Activated naive CD8-positive, alpha-beta T cell treated with anti-CD3 and anti-CD28 coated beads, Interleukin-2, amount 50 U/mL, for 24 hours (primary cell): ENCODE measurements at regions not wholly inside any gene's neighbourhood (a gene's known extent, or its start where the extent isn't known, plus 50 kb on each side); places are given as distances from the start of the nearest gene placed in this dataset.

Source experiments
- ATAC-seq: fragments of 150-1000 bp; cut with Tn5 transposase; one replicate; pipeline ENCODE4 v1.10.0; 2021
- DNase-seq: peaks from one replicate; pipeline ENCODE4 v3.0.0; 2021
- H3K27ac Mint-ChIP-seq: one replicate; pipeline ENCODE4 v1.8.0; 2021; ENCODE audit warnings: mild to moderate bottlenecking, mixed read lengths
- H3K27me3 Mint-ChIP-seq: one replicate; pipeline ENCODE4 v1.8.0; 2021; ENCODE audit warnings: mixed read lengths
- H3K36me3 Mint-ChIP-seq: one replicate; pipeline ENCODE4 v1.8.0; 2021; ENCODE audit warnings: low read depth, mixed read lengths
- H3K4me1 Mint-ChIP-seq: one replicate; pipeline ENCODE4 v1.8.0; 2021; ENCODE audit warnings: mixed read lengths
- H3K4me3 Mint-ChIP-seq: one replicate; pipeline ENCODE4 v1.8.0; 2021; ENCODE audit warnings: mild to moderate bottlenecking, moderate library complexity, mixed read lengths
- H3K9me3 Mint-ChIP-seq: one replicate; pipeline ENCODE4 v1.8.0; 2021; ENCODE audit warnings: mixed read lengths

DNA sequence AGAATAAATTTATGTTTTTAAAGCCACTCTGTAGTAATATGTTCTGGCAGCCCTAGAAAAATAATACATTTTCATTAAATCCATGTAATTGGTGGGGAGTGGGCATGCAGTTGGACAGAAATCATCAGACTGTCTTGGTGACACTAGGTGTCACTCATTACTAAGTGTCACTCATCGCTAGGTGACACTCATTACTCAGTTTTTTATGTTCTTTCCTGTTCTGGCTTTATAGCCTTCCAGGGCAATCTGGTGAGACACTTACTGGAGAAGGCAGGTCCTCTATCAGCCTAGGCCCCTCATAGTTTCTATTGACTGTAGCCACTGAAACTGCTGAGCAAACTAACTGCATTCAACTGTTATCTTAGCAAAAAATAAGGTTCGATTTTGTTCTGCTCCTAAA, 542.1 kb downstream of the SLITRK1 start:
- no peaks in the 10 kb centered on the region for H3K36me3 Mint-ChIP-seq
- H3K4me1 Mint-ChIP-seq = no peaks in the 10 kb centered on the region
- H3K27me3 Mint-ChIP-seq = no peaks in the 10 kb centered on the region
- H3K9me3 Mint-ChIP-seq = peaks cover 13% of the 10 kb centered on the region
- no peak overlapping the region for H3K27ac Mint-ChIP-seq
- DNase-seq (no peak), ATAC-seq (no peak)
- H3K4me3 Mint-ChIP-seq = no peak overlapping the region

DNA sequence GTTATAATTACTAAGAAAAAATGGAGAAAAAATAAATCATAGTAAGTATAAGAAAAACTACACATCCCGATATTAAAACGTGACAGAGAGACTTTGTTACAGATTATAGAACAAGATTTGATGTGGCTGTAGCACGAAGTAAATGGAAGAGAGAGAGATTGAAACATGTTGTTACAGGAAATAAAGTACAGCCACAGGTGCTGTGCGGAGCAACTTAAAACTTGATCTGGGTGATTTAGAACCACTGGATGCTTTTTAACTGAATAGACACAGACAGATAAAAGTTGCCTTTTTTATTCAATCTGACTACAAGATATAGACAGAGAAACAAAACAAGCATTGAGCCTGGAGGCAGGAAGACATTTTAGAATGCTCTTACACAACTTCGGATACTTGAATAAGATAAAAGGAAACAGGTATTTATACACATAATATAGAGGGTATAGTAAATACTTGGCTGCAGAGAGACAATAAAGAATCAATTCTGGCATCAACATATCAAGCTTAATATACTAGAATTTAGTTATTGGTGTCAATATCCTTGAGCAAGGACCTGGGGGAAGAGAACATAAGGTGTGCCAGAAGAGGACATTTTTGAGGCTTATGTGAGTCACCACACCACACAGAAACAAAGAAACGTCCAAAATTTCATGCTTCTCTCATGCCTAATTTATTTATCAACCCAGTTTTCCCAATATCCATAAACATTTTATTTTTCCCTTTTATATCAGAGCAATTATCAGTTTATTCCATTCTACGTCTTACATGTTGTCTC, 548.5 kb downstream of the SLITRK1 start:
- DNase-seq = no peak
- no peak for ATAC-seq
- H3K36me3 Mint-ChIP-seq = no peaks in the 10 kb centered on the region
- peaks cover 14% of the 10 kb centered on the region for H3K9me3 Mint-ChIP-seq
- no peak overlapping the region for H3K4me3 Mint-ChIP-seq
- H3K27ac Mint-ChIP-seq = no peak overlapping the region
- no peaks in the 10 kb centered on the region for H3K4me1 Mint-ChIP-seq
- H3K27me3 Mint-ChIP-seq = no peaks in the 10 kb centered on the region

DNA sequence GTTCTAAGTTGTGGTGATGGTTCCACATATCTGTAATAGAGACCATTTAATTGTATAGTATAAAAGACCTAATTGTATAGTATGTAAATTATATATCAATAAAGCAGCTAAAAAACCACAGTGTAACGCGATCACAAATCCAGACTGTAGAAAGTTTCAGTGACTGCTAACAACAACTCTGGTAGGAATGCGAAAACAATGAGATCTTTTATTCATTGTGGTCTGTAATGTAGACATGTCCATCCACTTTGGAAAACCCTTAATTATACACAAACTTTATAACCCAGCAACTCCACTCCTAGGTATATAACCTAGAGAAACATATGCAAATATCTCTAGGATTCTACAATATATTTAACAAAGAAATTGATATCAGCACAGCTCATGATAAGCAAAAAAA, 549.5 kb downstream of the SLITRK1 start:
- no peaks in the 10 kb centered on the region for H3K27me3 Mint-ChIP-seq
- H3K4me3 Mint-ChIP-seq = no peak overlapping the region
- no peak overlapping the region for H3K27ac Mint-ChIP-seq
- DNase-seq (no peak), ATAC-seq (no peak)
- no peaks in the 10 kb centered on the region for H3K4me1 Mint-ChIP-seq
- peaks cover 14% of the 10 kb centered on the region for H3K9me3 Mint-ChIP-seq
- H3K36me3 Mint-ChIP-seq = no peaks in the 10 kb centered on the region

DNA sequence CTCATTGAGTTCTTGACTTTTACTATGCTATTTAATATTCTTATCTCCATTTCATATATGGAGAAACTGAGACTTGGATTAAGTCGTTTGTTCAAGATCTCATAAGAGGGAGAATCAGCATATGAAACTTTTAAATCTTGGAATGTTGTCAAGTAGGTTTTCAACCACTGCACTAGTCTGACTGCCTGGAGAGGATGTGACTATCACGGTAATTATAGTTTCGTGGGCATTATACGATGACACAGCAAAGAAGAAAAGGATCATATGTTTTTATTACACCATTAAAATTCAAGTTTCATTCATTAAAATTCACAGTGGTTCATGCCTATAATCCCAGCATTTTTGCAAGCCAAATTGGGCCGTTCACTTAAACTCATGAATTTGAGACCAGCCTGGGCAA, 555.2 kb downstream of the SLITRK1 start:
- Mint-ChIP-seq H3K9me3 (peaks cover 12% of the 10 kb centered on the region), H3K4me1 (no peaks in the 10 kb centered on the region), H3K4me3 (no peak overlapping the region), H3K36me3 (no peaks in the 10 kb centered on the region), H3K27ac (no peak overlapping the region), H3K27me3 (no peaks in the 10 kb centered on the region)
- ATAC-seq = no peak
- no peak for DNase-seq

DNA sequence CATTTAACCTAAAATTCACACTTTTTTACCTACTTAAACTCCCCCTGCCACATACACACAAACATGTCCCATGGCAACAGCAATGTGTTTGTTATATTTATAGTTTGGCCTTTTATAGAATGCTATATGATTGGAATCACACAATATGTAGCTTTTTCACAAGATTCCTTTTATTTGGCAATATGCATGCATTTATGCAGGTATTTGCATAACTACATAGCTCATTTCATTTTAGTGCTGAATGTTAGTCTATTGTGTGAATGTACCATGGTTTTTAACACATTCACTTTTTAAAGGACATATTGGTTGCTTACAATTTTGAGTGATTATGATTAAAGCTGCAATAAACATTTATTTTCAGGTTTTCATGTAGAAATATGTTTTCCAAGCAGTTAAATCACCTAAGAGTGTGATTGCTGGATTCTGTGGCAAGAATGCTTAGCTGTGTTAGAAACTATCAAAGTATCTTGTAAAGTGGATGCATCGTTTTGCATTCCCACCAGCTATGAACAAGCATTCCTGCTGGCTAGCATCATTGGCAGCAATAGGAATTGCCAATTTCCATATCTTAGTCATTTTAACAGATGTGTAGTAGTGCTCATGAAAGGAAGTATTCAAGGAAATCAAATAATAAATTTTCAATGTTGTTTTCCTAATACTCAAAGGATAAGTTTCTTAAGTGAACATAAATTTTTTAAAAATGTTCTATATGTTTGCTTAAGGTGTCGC, 557.0 kb downstream of the SLITRK1 start:
- Mint-ChIP-seq H3K4me3 (no peak overlapping the region), H3K27ac (no peak overlapping the region), H3K36me3 (no peaks in the 10 kb centered on the region), H3K4me1 (no peaks in the 10 kb centered on the region), H3K27me3 (no peaks in the 10 kb centered on the region), H3K9me3 (peaks cover 7% of the 10 kb centered on the region)
- ATAC-seq = no peak
- DNase-seq = no peak

DNA sequence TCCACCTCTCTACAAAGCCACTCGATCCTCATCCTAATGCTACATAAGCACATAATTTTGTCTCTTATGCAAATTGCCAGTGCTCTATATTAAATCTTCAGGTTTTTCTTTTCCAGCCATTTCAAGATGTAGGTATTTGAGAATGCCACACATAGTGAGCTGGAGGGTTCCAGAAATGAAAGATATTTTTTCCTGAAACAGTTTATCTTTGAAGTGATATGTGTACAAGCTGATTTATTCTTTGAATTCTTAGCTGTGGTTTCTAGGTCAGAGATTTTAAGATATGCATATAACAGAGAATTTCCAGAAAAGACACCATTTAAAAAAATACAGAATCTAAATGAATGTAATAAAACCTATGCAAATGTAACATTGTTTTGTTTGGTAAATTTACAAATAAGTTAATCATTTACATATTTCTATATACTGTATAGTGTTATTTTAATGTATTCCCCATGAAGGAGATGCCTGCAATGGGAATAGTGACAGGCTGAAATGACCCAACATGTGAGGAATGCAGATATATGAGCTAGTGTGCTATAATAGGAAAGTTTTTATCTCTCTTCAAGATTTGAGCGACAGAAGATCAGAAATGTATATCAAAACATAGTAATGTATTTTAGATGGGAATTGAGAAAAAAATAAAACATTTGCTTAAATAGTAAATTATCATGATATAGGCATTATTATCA, 570.2 kb downstream of the SLITRK1 start:
- Mint-ChIP-seq H3K4me1 (no peaks in the 10 kb centered on the region), H3K4me3 (no peak overlapping the region), H3K36me3 (no peaks in the 10 kb centered on the region), H3K27ac (no peak overlapping the region), H3K9me3 (no peaks in the 10 kb centered on the region), H3K27me3 (no peaks in the 10 kb centered on the region)
- DNase-seq = no peak
- ATAC-seq = no peak

DNA sequence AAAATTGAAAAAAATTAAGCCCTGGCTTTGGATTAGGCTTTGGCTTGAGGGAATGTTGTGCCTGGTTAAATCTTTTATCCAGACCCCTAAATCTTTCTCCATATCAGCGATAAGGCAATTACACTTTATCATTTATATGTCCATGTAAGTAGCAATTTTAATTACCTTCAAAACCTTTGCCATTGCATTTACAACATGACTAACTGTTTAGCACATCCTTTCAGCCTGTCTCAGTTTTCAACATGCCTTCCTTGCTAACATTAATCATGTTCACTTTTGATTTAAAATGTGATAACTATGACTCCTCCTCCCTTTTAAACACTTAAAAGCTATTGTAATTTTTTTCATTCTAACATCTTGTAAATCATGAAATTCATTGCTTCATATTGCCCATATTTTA, 583.7 kb downstream of the SLITRK1 start:
- no peak overlapping the region for H3K27ac Mint-ChIP-seq
- DNase-seq (no peak), ATAC-seq (no peak)
- H3K4me3 Mint-ChIP-seq = no peak overlapping the region
- H3K27me3 Mint-ChIP-seq = no peaks in the 10 kb centered on the region
- H3K4me1 Mint-ChIP-seq = no peaks in the 10 kb centered on the region
- no peaks in the 10 kb centered on the region for H3K36me3 Mint-ChIP-seq
- H3K9me3 Mint-ChIP-seq = peaks cover 28% of the 10 kb centered on the region

DNA sequence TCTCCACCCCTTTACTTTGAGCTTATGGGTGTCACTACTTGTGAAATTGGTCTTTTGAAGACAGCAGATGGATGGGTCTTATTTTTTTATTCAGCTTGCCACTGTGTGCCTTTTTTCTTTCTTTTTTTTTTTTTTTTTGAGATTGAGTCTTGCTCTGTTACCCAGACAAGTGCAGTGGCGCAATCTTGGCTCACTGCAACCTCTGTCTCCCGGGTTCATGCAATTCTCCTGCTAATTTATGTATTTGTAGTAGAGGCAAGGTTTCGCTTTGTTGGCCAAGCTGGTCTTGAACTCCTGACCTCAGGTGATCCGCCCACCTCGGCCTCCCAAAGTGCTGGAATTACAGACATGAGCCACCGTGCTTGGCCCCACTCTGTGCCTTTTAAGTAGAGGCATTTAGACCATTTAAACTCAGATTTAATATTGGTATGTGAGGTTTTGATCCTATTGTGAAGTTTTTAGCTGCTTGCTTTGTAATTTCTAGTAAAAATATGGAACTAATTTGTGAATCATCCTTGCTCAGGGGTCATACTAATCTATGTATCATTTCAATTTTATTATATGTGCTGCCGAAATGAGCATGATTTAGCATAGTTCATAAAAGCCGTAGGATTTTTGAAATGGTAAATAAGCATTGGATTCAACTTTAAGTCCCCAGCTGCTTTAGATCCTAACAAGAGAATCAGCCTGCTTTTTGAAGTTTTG, 584.5 kb downstream of the SLITRK1 start:
- Mint-ChIP-seq H3K4me1 (no peaks in the 10 kb centered on the region), H3K9me3 (peaks cover 34% of the 10 kb centered on the region), H3K27ac (no peak overlapping the region)

DNA sequence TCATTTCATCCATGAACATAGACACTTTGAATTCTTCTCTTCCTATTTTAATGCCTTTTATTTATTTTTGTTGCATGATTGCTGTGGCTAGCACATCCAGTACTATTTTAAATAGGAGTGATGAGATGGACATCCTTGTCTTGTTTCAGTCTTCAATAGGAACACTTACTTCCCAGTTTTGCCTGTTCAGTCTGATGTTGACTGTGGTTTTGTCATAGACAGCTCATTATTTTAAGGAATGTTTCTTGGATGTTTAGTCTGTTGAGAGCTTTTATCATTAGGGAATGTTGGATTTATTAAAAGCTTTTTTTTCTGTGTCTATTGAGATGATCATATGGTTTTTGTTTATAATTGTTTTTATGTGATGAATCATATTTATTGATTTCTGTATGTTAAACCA, 586.6 kb downstream of the SLITRK1 start:
- H3K27ac Mint-ChIP-seq = no peak overlapping the region
- no peaks in the 10 kb centered on the region for H3K4me1 Mint-ChIP-seq
- DNase-seq (no peak), ATAC-seq (no peak)
- no peak overlapping the region for H3K4me3 Mint-ChIP-seq
- H3K27me3 Mint-ChIP-seq = no peaks in the 10 kb centered on the region
- H3K9me3 Mint-ChIP-seq = peaks cover 31% of the 10 kb centered on the region
- no peaks in the 10 kb centered on the region for H3K36me3 Mint-ChIP-seq

More for the DNA sequence above, 584.5 kb downstream of the SLITRK1 start:
- no peaks in the 10 kb centered on the region for H3K36me3 Mint-ChIP-seq
- ATAC-seq (no peak), DNase-seq (no peak)
- H3K27me3 Mint-ChIP-seq = no peaks in the 10 kb centered on the region
- no peak overlapping the region for H3K4me3 Mint-ChIP-seq

DNA sequence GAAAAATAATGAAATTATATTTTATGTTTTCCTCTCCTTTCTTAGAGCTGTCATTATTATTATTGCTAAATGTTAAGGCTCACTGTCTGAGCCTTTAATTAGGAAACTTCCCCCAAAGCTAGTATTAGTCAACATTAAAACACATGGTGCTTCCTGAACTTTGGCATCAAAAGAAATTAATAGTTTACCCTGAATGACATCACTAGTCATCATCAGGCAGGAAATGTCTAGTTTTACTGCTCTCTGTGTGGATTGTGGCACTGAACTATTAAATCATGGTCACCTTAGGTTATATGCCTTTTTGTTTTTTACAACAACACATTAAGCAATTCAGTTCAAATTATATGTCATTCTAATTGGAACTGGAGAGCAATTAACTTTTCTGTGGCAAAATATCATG, 595.5 kb downstream of the SLITRK1 start:
- Mint-ChIP-seq H3K9me3 (peaks cover 6% of the 10 kb centered on the region), H3K27me3 (no peaks in the 10 kb centered on the region), H3K36me3 (no peaks in the 10 kb centered on the region), H3K27ac (no peak overlapping the region), H3K4me1 (no peaks in the 10 kb centered on the region), H3K4me3 (no peak overlapping the region)
- ATAC-seq (no peak), DNase-seq (no peak)

DNA sequence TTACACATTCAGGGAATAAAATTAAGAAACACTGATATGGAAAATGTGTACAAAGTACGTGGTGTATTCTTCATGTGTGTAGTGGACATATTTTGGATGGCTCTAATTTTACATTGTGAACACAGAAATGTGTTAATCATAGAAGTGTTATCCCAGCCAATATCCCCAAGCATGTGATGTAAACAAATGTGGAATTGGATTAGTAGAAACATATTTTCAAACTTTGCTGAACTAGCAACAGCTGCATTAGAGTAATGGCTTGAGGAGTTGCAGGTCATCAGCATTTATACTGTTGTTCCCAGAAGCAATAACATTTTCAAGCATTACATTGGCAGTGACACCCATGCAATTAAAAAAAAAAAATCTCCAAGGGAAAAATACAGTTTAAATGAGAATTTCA, 600.6 kb downstream of the SLITRK1 start:
- ATAC-seq = no peak
- Mint-ChIP-seq H3K27ac (no peak overlapping the region), H3K4me1 (no peaks in the 10 kb centered on the region), H3K9me3 (no peaks in the 10 kb centered on the region), H3K4me3 (no peak overlapping the region), H3K27me3 (no peaks in the 10 kb centered on the region), H3K36me3 (no peaks in the 10 kb centered on the region)
- no peak for DNase-seq

DNA sequence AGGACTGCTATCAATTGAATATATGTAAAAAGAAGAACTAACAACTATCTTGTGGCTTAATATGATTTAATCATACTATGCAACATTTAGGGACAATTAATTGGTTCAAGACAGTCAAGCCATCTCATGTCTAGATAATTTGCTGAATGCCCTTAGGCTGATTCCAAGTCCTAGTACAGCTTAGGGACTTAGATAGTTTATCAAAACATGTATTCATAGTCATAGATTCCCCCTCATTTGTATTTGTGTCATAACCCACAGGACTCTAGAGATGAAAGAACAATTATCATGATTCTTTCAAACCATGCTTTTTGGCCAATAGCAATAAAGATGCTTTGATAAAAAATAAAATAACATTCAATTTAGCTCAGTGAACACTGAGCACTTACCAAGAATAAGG, 607.6 kb downstream of the SLITRK1 start:
- H3K9me3 Mint-ChIP-seq = no peaks in the 10 kb centered on the region
- H3K4me1 Mint-ChIP-seq = no peaks in the 10 kb centered on the region
- H3K27me3 Mint-ChIP-seq = no peaks in the 10 kb centered on the region
- H3K4me3 Mint-ChIP-seq = no peak overlapping the region
- DNase-seq (no peak), ATAC-seq (no peak)
- no peaks in the 10 kb centered on the region for H3K36me3 Mint-ChIP-seq
- H3K27ac Mint-ChIP-seq = no peak overlapping the region

DNA sequence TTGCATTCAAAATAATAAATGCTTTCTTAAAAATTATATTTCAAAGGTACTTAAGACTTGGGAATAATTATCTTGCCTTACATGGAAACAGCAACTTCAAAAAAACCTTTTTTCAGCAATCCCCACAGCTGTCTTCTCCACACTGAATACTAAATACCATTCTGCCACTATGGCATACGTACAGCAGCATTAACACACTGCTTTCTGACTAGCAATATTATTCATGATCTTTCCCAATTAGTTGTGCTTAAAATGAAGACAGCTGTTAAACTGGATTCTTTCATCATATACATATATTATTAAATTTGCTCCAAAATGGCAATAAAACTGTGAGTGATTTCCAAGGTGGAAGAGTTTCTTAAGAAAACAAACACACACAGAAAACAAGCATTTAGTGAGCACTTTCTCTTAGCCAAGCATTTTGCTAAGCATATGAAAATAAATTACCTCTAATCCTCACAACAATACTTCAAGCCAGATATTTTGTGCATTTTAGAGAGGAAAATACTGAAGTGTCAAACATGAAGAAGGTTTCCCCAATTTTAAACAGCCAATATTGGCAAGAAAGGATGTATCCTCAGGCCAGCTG, 609.5 kb downstream of the SLITRK1 start:
- H3K27ac Mint-ChIP-seq = no peak overlapping the region
- ATAC-seq (no peak), DNase-seq (no peak)
- no peak overlapping the region for H3K4me3 Mint-ChIP-seq
- no peaks in the 10 kb centered on the region for H3K9me3 Mint-ChIP-seq
- H3K4me1 Mint-ChIP-seq = no peaks in the 10 kb centered on the region
- no peaks in the 10 kb centered on the region for H3K36me3 Mint-ChIP-seq
- no peaks in the 10 kb centered on the region for H3K27me3 Mint-ChIP-seq

DNA sequence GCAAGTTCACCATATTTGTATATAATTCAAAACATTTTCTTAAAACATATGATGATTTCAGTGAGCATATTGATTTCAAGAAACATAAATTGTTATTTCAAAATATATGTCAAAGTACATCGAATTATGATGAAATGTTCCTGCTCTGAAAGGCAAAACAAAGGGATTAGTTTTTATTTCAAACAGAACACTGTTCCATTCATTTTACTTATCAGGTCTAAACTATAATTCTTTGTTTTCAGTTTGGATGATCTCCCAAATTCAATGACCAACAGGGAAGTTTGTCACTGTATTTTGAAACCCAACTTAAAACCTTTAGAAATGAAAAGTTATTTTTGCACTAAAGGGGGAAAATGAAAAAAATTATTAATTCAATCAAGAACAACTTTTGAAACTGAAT, 610.2 kb downstream of the SLITRK1 start:
- no peaks in the 10 kb centered on the region for H3K4me1 Mint-ChIP-seq
- H3K36me3 Mint-ChIP-seq = no peaks in the 10 kb centered on the region
- DNase-seq (no peak), ATAC-seq (no peak)
- H3K27me3 Mint-ChIP-seq = no peaks in the 10 kb centered on the region
- H3K27ac Mint-ChIP-seq = no peak overlapping the region
- H3K4me3 Mint-ChIP-seq = no peak overlapping the region
- H3K9me3 Mint-ChIP-seq = peaks cover 5% of the 10 kb centered on the region
